ENCODE measurements at regions not wholly inside any gene's neighbourhood (a gene's known extent, or its start where the extent isn't known, plus 50 kb on each side); places are given as distances from the start of the nearest gene placed in this dataset.

DNA sequence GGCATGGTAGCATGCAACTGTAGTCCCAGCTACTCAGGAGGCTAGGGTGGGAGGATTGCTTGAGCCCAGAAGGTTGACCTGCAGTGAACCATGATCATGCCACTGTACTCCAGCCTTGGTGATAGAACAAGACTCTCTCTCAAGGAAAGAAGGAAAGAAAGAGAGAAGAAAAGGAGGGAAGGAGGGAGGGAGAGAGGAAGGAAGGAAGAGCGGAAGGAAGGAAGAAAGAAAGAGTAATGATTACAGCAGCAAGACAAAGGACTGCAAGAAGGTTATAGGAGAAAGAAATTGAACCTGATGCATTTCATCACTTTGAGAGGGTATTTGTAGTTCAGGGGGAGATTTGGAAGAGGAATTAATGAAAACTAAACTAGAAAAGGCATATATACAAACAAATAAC lies 155.7 kb downstream of the LACC1 start:
- DNase-seq (ENCODE audit: low spot score), result no peak
- no peak overlapping the region for H3K4me3 ChIP-seq
- H3K27ac ChIP-seq, result no peak overlapping the region
- TF ChIP-seq, protein P1, sequence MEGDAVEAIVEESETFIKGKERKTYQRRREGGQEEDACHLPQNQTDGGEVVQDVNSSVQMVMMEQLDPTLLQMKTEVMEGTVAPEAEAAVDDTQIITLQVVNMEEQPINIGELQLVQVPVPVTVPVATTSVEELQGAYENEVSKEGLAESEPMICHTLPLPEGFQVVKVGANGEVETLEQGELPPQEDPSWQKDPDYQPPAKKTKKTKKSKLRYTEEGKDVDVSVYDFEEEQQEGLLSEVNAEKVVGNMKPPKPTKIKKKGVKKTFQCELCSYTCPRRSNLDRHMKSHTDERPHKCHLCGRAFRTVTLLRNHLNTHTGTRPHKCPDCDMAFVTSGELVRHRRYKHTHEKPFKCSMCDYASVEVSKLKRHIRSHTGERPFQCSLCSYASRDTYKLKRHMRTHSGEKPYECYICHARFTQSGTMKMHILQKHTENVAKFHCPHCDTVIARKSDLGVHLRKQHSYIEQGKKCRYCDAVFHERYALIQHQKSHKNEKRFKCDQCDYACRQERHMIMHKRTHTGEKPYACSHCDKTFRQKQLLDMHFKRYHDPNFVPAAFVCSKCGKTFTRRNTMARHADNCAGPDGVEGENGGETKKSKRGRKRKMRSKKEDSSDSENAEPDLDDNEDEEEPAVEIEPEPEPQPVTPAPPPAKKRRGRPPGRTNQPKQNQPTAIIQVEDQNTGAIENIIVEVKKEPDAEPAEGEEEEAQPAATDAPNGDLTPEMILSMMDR (IDR thresholded peaks at IDR 0.05), result no peak

DNA sequence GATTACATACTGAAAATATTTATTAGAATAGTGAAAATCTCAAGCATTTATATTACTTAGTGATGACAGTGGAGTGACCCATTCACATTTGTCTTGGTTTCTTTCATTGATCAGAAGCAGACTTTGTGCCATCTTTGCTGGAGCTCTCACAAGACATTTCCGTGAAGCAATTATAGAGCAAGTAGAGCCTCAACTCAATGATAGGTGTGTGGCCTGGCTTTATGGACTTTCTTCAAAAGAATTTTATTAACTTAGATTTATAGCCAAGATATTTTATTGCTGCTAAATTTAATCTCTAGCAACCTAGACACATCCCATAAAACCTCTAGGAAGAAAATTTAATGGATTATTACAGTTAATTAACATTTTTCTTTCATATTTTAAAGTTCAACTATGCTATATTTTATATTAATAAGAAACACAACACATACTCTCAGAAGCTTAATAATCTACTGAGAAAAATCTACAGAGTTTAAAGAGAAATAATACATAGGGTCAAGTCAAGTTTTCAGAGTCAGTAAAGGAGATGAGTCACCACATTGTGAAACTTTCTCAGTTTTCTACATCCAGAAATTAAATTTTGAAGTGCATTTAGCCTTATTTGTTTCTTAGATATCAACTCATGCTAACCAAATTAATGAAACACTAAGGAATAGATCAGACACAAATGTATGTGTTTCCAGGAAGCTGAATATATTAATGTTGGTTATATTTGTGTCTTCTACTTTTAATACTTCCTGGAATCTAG lies 160.5 kb downstream of the LACC1 start:
- TF ChIP-seq, protein P1 (IDR thresholded peaks at IDR 0.05), result no peak
- Histone ChIP-seq H3K27ac (peak overlapping the region in 1 of 2 donors; percentile 20), H3K4me3 (no peak overlapping the region)
- DNase-seq (ENCODE audit: low spot score), result no peak

DNA sequence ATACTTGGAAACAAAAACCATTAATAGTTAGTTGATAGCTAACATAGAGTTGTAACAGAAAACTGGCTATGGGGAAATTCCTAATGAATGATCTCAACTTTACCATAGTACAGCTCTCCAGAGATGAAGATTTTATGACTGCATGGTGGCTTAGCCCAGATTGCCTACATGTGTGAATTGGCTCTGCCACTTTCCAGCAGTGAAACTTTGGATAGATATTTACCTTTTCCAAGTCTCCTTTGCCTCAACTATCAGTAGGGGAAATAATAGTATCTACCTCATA lies 161.1 kb downstream of the LACC1 start:
- H3K27ac ChIP-seq, result peak overlapping the region in 1 of 2 donors; percentile 20
- TF ChIP-seq, protein P1 (IDR thresholded peaks at IDR 0.05), result no peak
- no peak overlapping the region for H3K4me3 ChIP-seq
- DNase-seq (ENCODE audit: low spot score), result no peak

DNA sequence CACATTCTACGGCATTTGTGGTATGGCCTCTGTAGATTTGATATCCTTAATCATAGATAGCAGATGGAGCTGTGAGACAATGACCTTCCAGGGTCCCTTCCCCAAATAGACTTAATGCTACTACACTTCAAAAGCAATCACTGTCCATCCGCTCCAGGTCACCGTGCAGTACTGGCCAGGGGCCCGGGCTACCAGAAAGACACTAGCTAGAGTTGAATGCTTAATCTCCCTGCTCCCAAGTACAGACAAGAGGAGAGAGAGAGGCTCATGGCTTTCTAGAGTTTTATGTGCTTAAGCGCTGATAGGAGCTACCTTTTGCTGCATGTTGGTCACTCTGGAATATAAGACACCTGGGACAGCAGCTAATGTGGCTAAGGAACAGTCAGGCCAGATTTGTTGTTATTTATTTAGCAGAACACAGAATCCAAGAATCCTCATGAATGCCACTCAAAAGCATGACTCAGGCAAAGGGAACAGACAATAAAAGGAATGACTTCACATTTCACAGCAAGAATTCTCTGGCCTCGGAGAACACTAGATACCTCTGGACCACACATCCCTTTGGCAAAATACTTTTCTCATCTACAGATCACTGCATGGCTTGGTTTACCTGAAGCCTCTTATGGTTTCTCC lies 165.0 kb downstream of the LACC1 start:
- Histone ChIP-seq H3K27ac (no peak overlapping the region), H3K4me3 (no peak overlapping the region)
- no peak for DNase-seq (ENCODE audit: low spot score)
- TF ChIP-seq, protein P1 (IDR thresholded peaks at IDR 0.05), result no peak

DNA sequence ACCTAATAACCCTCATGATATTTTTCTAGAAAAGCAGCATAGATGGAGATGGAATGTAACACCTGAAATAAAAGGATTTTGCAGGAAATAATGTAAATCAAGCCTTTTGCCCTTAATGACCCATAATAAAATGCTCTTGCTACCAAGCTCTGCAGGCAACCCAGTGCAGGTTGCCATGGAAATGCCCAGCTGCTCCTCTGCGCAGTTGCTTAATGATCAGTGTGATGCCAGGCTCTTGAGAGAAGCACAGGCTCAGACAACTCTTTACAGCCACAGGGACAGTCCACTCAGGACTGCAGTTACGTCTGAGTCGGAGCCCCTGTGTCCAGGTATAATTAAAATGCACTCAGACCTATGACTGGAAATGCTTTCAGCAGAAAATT lies 165.5 kb downstream of the LACC1 start:
- no peak for DNase-seq (ENCODE audit: low spot score)
- TF ChIP-seq, protein P1 (IDR thresholded peaks at IDR 0.05), result no peak

DNA sequence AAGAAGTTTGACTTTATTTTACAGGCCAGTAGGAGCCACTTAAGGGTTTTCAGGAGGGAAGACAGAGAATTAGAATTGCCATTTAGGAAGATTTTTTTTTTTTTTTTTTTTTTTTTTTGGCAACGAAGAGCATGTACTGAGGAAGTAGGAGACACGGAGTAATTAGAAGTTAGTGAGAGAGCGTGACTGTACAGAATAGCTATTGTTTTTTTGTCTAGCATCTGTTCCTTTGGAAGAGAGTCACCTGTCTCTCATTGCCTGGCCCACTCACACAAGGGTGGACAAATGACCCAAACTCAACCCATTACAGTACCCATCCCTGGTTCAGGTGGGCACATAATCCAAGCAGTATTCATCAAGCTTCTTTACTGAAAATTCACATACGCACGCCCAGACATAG lies 166.7 kb downstream of the LACC1 start:
- no peak for DNase-seq (ENCODE audit: low spot score)
- Histone ChIP-seq H3K4me3 (no peak overlapping the region), H3K27ac (no peak overlapping the region)
- TF ChIP-seq, protein P1 (IDR thresholded peaks at IDR 0.05), result no peak

More for the DNA sequence above, 165.5 kb downstream of the LACC1 start:
- Histone ChIP-seq H3K4me3 (no peak overlapping the region), H3K27ac (no peak overlapping the region)

DNA sequence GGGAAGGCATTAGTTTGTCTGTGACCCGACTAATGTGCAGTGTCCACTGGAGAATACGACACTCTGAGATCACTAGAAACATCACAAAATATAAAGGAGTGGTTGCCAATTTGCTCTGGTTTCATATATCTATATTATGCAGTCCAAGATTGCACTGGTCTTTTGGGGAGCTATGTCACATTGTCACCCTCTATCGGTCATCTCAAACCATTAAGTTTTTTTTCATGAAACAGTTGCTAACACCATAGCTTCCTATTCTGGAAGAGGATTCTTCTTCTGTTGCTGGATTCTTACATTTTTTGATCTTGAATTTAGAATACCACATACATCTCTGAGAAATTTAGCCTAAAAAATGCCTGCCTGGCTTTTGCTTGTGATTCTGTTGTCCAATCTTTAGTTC lies 168.6 kb downstream of the LACC1 start:
- no peak overlapping the region for H3K4me3 ChIP-seq
- DNase-seq (ENCODE audit: low spot score), result no peak
- H3K27ac ChIP-seq, result no peak overlapping the region
- TF ChIP-seq, protein P1 (IDR thresholded peaks at IDR 0.05), result no peak
